Vagina (tissue), 2 donors: ENCODE measurements at regions not wholly inside any gene's neighbourhood (a gene's known extent, or its start where the extent isn't known, plus 50 kb on each side); places are given as distances from the start of the nearest gene placed in this dataset.
A peak's percentile ranks its signal among the peaks of the same experiment; 100 is the strongest.

Experiments
- DNase-seq, 2 donors: peaks; one replicate each; pipeline ENCODE4 v3.0.0-alpha.2; 2017; ENCODE audit errors: extremely low spot score in 2 of 2
- H3K27ac ChIP-seq: fragments of 200-600 bp; sonication (generic); one replicate; pipeline ENCODE4 v1.5.1; 2019
- H3K27me3 ChIP-seq: fragments of 200-600 bp; sonication (generic); one replicate; pipeline ENCODE4 v1.5.1; 2019
- H3K36me3 ChIP-seq, 2 donors: fragments of 200-600 bp; sonication (generic); one replicate each; pipeline ENCODE4 v1.5.1; 2017 to 2019
- H3K4me1 ChIP-seq: fragments of 200-600 bp; sonication (generic); one replicate; pipeline ENCODE4 v1.5.1; 2019
- H3K4me3 ChIP-seq, 2 donors: fragments of 200-600 bp; sonication (generic); 1 replicate in 1 of 2; 2 replicates in 1 of 2; pipeline ENCODE4 v1.5.1; 2016 to 2019
- H3K9me3 ChIP-seq: fragments of 200-600 bp; sonication (generic); one replicate; pipeline ENCODE4 v1.5.1; 2019
- CTCF ChIP-seq, 3 experiments: fragments of 450-650 bp in 2 of 3; fragments of 200-600 bp in 1 of 3; sonication (generic) in 1 of 3; IDR thresholded peaks; one replicate each; pipeline ENCODE4 v1.5.1; 2017 to 2019; ENCODE audit warnings: antibody characterized with exemption in 3 of 3, mild to moderate bottlenecking in 2 of 3, moderate library complexity in 2 of 3
- POLR2A ChIP-seq, 2 donors: fragments of 450-650 bp; IDR thresholded peaks; one replicate each; pipeline ENCODE4 v1.6.1; 2017; ENCODE audit warnings: antibody characterized with exemption in 2 of 2, mild to moderate bottlenecking in 2 of 2, moderate library complexity in 2 of 2
- POLR2AphosphoS5 ChIP-seq, 2 donors: sonication (generic); formaldehyde crosslinking; IDR thresholded peaks; one replicate each; pipeline ENCODE4 v1.9.0; 2017; ENCODE audit warnings: antibody characterized with exemption in 2 of 2, mild to moderate bottlenecking in 2 of 2, low read depth in 1 of 2; ENCODE audit not compliant: insufficient read depth in 1 of 2
- intact Hi-C: fragments of 100-400 bp; cut with DNase I; formaldehyde crosslinking; loops from one replicate; pipeline ENCODE4 v1.15.1; 2023

GRCh38 chr3:178428037-178428436 lies 108.2 kb upstream of the KCNMB2 start:
- DNase-seq = no peak
- Histone ChIP-seq H3K9me3 (no peaks in the 10 kb centered on the region), H3K36me3 (no peaks in the 10 kb centered on the region), H3K4me1 (no peaks in the 10 kb centered on the region), H3K4me3 (no peak overlapping the region), H3K27ac (no peak overlapping the region), H3K27me3 (no peaks in the 10 kb centered on the region)
- TF ChIP-seq POLR2AphosphoS5 (IDR thresholded peaks at IDR 0.05; ENCODE audit: insufficient read depth in 1 of 2, low read depth in 1 of 2) = no peak
- no peak for TF ChIP-seq POLR2A (IDR thresholded peaks at IDR 0.05)
- TF ChIP-seq CTCF (IDR thresholded peaks at IDR 0.05) = no peak
- intact Hi-C loops = no loop called here

- DNase-seq = no peak
- H3K36me3 ChIP-seq = no peaks in the 10 kb centered on the region
- no peak overlapping the region for H3K27ac ChIP-seq
- H3K4me1 ChIP-seq = peaks cover 4% of the 10 kb centered on the region
- no peaks in the 10 kb centered on the region for H3K27me3 ChIP-seq
- H3K9me3 ChIP-seq = no peaks in the 10 kb centered on the region
- H3K4me3 ChIP-seq = no peak overlapping the region
- intact Hi-C loops = no loop called here
- TF ChIP-seq POLR2A (IDR thresholded peaks at IDR 0.05) = no peak
- no peak for TF ChIP-seq CTCF (IDR thresholded peaks at IDR 0.05)
- TF ChIP-seq POLR2AphosphoS5 (IDR thresholded peaks at IDR 0.05; ENCODE audit: insufficient read depth in 1 of 2, low read depth in 1 of 2) = no peak
Measured at GRCh38 chr3:178434206-178434805, 101.9 kb upstream of the KCNMB2 start.

GRCh38 chr3:178435575-178435974 lies 100.7 kb upstream of the KCNMB2 start:
- no peak for DNase-seq
- intact Hi-C loops = loop anchor here (5.0 kb wide), 1 partner anchor 522 kb away; no protein-coding TSS in a partner anchor
- H3K36me3 ChIP-seq = no peaks in the 10 kb centered on the region
- no peak overlapping the region for H3K4me3 ChIP-seq
- no peak overlapping the region for H3K27ac ChIP-seq
- TF ChIP-seq CTCF (IDR thresholded peaks at IDR 0.05) = no peak
- no peak for TF ChIP-seq POLR2A (IDR thresholded peaks at IDR 0.05)
- no peak for TF ChIP-seq POLR2AphosphoS5 (IDR thresholded peaks at IDR 0.05; ENCODE audit: insufficient read depth in 1 of 2, low read depth in 1 of 2)
- no peaks in the 10 kb centered on the region for H3K27me3 ChIP-seq
- H3K4me1 ChIP-seq = peaks cover 4% of the 10 kb centered on the region
- H3K9me3 ChIP-seq = no peaks in the 10 kb centered on the region

GRCh38 chr3:178436773-178437172 lies 99.5 kb upstream of the KCNMB2 start:
- H3K36me3 ChIP-seq = no peaks in the 10 kb centered on the region
- H3K27me3 ChIP-seq = no peaks in the 10 kb centered on the region
- peaks cover 4% of the 10 kb centered on the region for H3K4me1 ChIP-seq
- TF ChIP-seq POLR2A (IDR thresholded peaks at IDR 0.05) (no peak), CTCF (IDR thresholded peaks at IDR 0.05) (peak in 2 of 3 experiments; percentile 39 to 43)
- no peak for DNase-seq
- H3K4me3 ChIP-seq = no peak overlapping the region
- H3K9me3 ChIP-seq = no peaks in the 10 kb centered on the region
- intact Hi-C loops = loop anchor here (5.0 kb wide), 1 partner anchor 521 kb away; no protein-coding TSS in a partner anchor
- no peak overlapping the region for H3K27ac ChIP-seq

- H3K9me3 ChIP-seq = no peaks in the 10 kb centered on the region
- no peaks in the 10 kb centered on the region for H3K27me3 ChIP-seq
- no peak for DNase-seq
- H3K4me3 ChIP-seq = no peak overlapping the region
- TF ChIP-seq POLR2A (IDR thresholded peaks at IDR 0.05) (no peak), CTCF (IDR thresholded peaks at IDR 0.05) (no peak), POLR2AphosphoS5 (IDR thresholded peaks at IDR 0.05; ENCODE audit: insufficient read depth in 1 of 2, low read depth in 1 of 2) (no peak)
- peaks cover 4% of the 10 kb centered on the region for H3K4me1 ChIP-seq
- no peaks in the 10 kb centered on the region for H3K36me3 ChIP-seq
- intact Hi-C loops = loop anchor here (5.0 kb wide), 1 partner anchor 520 kb away; no protein-coding TSS in a partner anchor
- H3K27ac ChIP-seq = no peak overlapping the region
Measured at GRCh38 chr3:178437236-178437635, 99.0 kb upstream of the KCNMB2 start.
